Hepatocyte (in vitro differentiated cells): ENCODE measurements at regions not wholly inside any gene's neighbourhood (a gene's known extent, or its start where the extent isn't known, plus 50 kb on each side); places are given as distances from the start of the nearest gene placed in this dataset.

Source experiments
- CTCF ChIP-seq: fragments of 200-600 bp; sonication (generic); IDR thresholded peaks from 2 replicates; pipeline ENCODE4 v1.5.1; 2016; ENCODE audit warnings: antibody characterized with exemption, mild to moderate bottlenecking; ENCODE audit not compliant: poor library complexity
- EZH2 ChIP-seq: fragments of 200-600 bp; sonication (generic); IDR thresholded peaks from 2 replicates; pipeline ENCODE4 v1.6.1; 2016; ENCODE audit warnings: antibody characterized with exemption, mild to moderate bottlenecking, borderline replicate concordance

GRCh38 chr7:88523645-88524044 lies 217.0 kb upstream of the STEAP4 start:
- no peak for TF ChIP-seq CTCF
- TF ChIP-seq EZH2, result no peak
